GM21717 (cell line): ENCODE measurements at regions not wholly inside any gene's neighbourhood (a gene's known extent, or its start where the extent isn't known, plus 50 kb on each side); places are given as distances from the start of the nearest gene placed in this dataset.
A peak's percentile ranks its signal among the peaks of the same experiment; 100 is the strongest.

Source experiments
- ATAC-seq: cut with Tn5 transposase; IDR thresholded peaks from one replicate; pipeline ENCODE4 v1.9.1; 2021; ENCODE audit warnings: mild to moderate bottlenecking, moderate library complexity; ENCODE audit not compliant: unreplicated experiment

DNA sequence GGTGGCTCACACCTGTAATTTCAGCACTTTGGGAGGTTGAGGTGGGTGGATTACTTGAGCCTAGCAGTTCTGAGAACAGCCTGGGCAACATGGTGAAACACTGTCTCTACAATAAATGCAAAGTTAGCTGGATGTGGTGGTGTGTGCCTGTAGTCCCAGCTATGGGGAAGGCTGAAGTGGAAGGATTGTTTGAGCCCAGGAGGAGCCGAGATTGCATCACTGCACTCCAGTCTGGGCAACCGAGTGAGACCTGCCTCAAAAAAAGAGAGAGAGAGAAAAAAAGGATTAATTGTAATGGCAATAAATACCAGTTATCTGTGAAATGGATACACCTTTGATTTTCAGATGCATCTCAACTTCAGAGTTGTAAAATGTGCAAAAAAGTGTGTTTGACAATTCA lies 58.8 kb downstream of the SPRY1 start:
- no peak for ATAC-seq

- ATAC-seq, result no peak
Observed at GRCh38 chr4:123462007-123462406, 65.4 kb downstream of the SPRY1 start.

DNA sequence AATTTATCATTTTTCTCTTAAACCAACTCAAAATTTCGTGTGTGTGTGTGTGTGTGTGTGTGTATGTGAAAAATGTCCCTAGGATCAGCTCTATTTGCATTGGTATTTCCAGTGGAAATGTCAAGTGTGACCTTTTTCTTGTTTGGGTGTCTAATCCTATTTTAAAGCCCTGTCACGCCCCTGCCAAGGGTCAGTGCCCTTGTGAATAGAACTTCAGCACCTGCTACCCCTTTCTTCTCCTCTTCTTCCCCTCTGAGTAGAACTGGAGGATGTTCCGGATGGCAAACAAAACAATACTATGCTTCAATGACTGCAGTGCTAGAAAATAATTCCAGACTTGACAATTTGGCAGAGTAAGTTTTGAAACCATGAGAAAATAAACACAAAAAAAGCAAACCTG lies 67.3 kb downstream of the SPRY1 start:
- ATAC-seq, result no peak

GRCh38 chr4:123465416-123465815 lies 68.8 kb downstream of the SPRY1 start:
- no peak for ATAC-seq

GRCh38 chr4:123466080-123466785 lies 69.6 kb downstream of the SPRY1 start:
- ATAC-seq, result no peak

DNA sequence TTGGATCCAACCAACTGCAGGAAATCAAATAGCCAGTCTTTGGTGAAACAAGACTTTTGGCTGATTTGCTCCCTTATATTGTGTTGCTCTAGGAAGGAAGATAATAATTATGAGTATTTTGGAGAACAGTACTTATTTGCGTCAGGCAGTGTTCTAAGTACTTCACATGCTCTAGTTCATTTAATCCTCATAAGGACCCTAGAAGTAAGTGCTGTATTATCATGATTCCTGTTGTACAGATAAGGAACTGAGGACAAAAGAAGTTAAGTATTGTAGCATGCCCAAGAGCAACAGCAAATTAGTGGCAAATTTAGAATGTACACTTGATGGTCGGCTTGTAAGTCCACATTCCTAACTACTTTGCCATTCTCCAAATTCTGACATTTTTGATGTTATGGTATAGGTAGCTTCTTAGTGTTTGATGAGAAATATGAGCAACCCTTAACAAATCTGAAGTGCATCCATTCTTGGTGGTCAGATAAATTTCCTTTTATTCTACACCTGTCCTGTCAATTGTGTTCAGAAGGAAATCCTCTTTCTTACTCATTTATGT lies 72.0 kb downstream of the SPRY1 start:
- no peak for ATAC-seq

GRCh38 chr4:123469245-123469644 lies 72.7 kb downstream of the SPRY1 start:
- ATAC-seq, result no peak

DNA sequence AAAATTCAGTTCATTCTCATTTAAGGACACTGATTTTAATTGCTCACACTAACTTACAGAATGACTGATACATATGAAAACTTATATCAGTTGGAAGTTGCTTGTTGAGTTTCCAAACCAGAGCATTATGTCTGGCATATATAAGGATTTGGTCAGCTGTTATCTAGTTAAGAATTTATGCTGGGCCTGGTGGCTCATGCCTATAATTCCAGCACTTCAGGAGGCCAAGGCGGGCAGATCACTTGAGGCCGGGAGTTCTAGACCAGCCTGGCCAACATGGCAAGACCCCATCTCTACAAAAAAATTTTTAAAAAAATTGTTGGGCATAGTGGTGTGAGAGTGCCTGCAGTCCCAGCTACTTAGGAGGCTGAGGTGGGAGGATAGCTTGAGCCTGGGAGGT lies 73.1 kb downstream of the SPRY1 start:
- no peak for ATAC-seq

DNA sequence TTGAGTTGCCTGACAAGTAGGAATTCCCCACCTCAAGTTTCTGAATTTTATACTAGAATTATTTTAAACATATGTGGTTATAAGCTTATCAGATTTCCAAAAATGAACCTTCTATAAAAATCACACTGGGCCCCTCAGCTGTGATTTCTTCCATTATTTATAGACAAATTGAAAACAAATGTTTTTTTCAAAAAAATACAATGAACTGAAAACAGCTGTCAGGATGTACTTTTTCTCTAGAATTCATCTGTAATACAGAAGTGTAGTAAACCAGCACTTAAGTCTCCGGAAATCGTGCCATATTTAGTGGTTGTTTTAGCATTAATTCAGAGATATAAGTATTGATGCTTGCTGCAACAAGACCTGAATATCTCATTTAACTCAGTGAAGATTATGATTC lies 74.0 kb downstream of the SPRY1 start:
- no peak for ATAC-seq

DNA sequence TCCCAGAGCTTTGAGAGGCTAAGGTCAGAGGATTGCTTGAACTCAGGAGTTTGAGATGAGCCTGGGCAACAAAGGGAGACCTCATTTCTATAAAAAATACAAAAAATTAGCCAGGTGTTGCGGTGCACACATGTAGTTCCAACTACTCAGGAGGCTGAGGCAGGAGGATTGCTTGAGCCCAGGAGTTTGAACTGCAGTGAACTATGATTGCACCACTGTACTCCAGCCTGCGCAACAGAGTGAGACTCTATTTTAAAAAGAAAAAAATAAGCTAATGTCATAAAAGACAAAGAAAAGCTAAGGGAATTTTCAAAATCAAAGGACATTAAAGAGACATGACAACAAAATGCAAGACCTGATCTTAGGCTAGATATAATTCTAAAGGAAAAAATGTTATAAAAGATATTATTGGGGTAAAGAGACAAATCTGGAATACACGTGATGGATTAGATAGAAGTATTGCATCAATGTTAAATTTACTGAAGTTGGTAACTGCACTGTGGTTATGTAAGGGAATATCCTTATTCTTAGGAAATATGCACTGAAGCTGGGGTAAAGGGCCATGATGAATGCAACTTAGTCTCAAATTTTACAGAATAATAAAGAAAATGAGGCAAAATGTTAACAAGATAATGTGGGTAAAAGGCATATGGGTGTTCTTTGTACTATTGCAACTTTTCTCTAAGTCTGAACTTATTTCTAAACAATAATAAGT lies 75.2 kb downstream of the SPRY1 start:
- ATAC-seq, result no peak

DNA sequence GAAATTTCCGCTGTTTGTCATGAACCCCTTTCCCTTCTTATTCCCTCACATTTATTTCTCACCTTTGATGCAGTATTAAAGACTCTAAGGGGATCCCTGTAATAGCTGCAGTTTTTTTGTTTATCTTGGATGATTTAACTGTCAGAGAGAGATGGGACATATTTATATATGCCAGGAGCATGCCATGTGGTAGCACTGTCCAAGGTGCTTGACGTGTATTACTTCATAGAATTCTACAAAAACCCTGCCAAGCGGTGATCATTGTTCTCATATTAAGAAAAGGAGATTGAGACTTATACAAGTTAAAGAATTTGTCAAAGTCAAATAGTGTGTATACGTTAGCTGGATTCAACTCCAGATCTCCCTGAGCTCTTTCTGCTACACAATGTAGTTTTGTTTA lies 78.2 kb downstream of the SPRY1 start:
- no peak for ATAC-seq

- no peak for ATAC-seq
Observed at GRCh38 chr4:123476089-123476488, 79.5 kb downstream of the SPRY1 start.

GRCh38 chr4:123477711-123478209 lies 81.2 kb downstream of the SPRY1 start:
- ATAC-seq, result no peak

- ATAC-seq, result no peak
Observed at GRCh38 chr4:123478859-123479345, 82.3 kb downstream of the SPRY1 start.

DNA sequence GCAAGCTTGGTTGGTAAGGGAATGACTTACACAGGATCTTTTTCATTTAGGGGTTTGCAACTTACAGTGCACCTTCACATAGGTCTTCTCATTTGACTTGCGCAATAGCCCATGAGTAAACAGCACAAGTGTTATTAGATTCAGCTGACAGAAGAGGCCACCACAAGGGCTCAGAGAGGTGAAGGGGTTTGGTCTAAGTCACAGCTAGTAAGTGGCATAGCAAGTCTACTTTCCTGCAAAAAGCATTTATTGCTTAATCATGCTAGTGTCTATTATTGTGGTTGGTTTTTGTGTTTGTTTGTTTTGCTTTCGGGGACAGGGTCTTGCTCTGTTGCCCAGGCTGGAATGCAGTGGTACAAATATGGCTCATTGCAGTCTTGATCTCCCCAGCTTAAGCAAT lies 83.3 kb downstream of the SPRY1 start:
- no peak for ATAC-seq

DNA sequence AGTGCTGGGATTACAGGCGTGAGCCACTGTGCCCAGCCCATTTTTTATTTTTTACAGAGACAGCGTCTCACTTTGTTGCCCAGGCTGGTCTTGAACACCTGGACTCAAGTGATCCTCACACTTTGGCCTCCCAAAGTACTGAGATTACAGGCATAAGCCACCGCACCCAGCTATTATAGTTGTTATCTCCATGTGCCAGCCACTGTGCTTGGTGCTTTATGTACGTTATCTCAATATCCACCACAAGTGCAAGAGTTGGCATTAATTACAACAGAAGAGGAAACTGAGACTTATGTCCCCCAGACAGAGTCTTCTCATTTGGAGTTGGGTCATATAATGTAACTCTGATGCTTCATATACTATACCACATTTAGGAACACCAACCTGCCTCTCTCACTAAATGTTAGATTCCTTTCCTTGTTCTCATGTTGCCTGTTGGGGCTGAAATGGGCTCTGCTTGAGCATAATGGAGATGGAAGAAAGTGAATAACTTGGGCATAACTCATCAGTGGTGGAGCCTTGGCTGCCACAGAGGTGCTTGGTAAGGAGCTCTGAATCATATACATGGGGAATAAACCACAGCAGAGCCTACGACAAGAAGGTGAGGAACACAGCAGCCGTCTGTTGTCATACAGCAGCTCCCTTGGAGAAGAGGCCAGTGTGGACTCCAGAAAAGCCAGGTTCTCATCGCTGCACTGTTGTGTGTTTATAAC lies 84.3 kb downstream of the SPRY1 start:
- ATAC-seq, result no peak

DNA sequence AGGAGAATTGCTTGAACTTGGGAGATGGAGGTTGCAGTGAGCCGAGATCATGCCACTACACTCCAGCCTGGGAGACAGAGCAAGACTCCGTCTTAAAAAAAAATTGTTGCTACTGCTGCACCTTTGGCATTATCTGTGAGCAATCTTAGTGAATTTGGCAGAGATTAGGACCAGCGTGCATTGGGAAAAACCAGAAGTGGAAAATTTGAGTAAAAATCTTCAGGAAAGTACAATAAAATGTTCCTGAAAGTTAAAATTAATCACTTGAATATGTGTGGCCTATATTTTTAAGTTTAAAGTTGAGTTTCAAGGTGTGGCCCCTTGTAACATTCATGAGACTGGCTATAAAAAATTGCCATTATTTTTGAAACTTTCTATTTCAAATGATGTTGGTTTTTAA lies 85.1 kb downstream of the SPRY1 start:
- no peak for ATAC-seq

DNA sequence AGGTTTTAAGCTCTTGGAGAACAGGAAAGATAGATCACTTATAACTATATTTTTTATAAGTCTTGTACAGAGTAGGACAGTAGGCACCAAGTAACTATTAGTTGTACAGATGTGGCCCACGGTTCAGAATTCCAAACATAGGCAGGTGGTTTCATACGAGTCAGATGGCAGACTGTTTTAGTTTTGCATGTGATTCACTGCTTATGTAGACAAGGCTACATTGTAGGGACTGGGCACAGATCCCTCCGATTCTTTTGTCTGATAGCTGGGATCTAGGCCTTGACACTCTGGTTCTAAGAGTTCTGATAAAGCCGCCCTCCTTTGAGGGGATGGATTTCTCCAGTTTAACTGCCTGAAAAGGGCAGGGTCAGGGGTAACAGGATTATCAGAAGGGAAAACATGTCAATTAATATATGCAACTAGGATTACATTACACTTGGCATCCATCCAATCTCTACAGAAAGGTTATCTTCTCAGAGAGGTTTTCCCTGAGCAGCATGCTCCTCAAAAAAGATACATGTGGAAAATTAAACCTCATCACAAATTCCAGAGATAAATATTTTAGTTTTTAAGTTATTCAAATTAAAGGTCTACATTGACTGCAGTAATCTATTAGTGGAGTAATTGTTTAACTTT lies 87.8 kb downstream of the SPRY1 start:
- ATAC-seq, result no peak

DNA sequence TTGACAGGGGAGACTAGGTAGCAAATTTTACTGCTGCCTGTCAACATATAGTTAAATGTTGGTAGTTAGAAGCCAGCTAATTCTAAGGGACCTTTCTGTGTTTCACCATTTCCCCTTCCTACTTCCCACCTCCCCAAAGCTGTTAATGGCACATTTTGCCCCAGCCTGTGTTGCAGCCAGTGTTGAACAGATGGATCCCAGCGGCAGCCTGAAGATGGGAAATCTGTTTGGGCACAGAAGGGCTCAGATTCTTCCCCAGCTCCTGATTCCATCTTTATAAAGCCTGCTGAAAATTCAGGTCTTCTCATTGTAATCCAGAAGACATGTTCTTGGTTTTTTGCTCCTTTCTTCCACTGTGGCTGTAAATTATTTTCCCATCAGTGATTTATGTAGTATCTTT lies 89.0 kb downstream of the SPRY1 start:
- no peak for ATAC-seq

DNA sequence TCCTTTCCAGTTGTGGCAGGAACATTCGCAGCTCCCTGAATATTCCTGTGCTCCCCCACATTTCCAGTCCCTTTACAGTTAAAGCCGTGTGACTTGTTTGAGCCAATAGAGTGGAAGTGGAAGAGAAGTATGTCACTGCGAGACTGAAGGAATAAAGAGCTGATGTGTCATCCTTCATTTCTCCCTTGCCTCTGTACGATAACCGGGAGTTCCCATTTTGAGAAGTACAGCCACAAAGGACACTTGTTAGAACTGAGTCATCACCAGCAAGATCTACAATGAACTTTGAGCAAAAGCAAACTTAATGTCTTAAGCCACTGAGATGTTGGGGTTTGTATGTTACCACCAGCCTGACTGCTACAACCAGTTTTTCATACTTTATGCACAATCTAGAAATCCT lies 92.3 kb downstream of the SPRY1 start:
- ATAC-seq, result peak; percentile 88

- no peak for ATAC-seq
Observed at GRCh38 chr4:123495530-123495929, 98.9 kb downstream of the SPRY1 start.
